Spleen (tissue), 11 donors: ENCODE measurements at regions not wholly inside any gene's neighbourhood (a gene's known extent, or its start where the extent isn't known, plus 50 kb on each side); places are given as distances from the start of the nearest gene placed in this dataset.

Source experiments
- DNase-seq: peaks from one replicate; pipeline ENCODE4 v3.0.0-alpha.2; 2020
- H3K27ac ChIP-seq, 8 donors: fragments of 200-600 bp; sonication (generic) in 7 of 8; 1 replicate in 4 of 8; 2 replicates in 4 of 8; pipeline versions ENCODE4 v1.5.0 to v1.8.0; 2016 to 2021; ENCODE audit warnings: inconsistent platforms in 4 of 8, mild to moderate bottlenecking in 4 of 8, moderate library complexity in 1 of 8
- H3K27me3 ChIP-seq, 7 donors: fragments of 200-600 bp; sonication (generic) in 6 of 7; replicated peaks in 1 of 7; 1 replicate in 4 of 7; 2 replicates in 3 of 7; pipeline versions ENCODE4 v1.5.0 to v1.8.0; 2016 to 2021; ENCODE audit warnings: inconsistent platforms in 3 of 7, mild to moderate bottlenecking in 1 of 7
- H3K36me3 ChIP-seq, 6 donors: fragments of 200-600 bp; sonication (generic) in 5 of 6; 1 replicate in 4 of 6; 2 replicates in 2 of 6; pipeline versions ENCODE4 v1.5.0 to v1.8.0; 2016 to 2021; ENCODE audit warnings: inconsistent platforms in 2 of 6
- H3K4me1 ChIP-seq, 6 donors: fragments of 200-600 bp; sonication (generic) in 5 of 6; 1 replicate in 3 of 6; 2 replicates in 3 of 6; pipeline versions ENCODE4 v1.5.0 to v1.8.0; 2016 to 2021; ENCODE audit warnings: inconsistent platforms in 3 of 6
- H3K4me3 ChIP-seq, 8 donors: fragments of 200-600 bp; sonication (generic) in 7 of 8; 1 replicate in 4 of 8; 2 replicates in 4 of 8; pipeline versions ENCODE4 v1.5.0 to v1.8.0; 2016 to 2021; ENCODE audit warnings: inconsistent platforms in 4 of 8, mild to moderate bottlenecking in 4 of 8, moderate library complexity in 2 of 8
- H3K9me3 ChIP-seq, 8 donors: fragments of 200-600 bp; sonication (generic) in 7 of 8; 1 replicate in 4 of 8; 2 replicates in 4 of 8; pipeline versions ENCODE4 v1.5.0 to v1.8.0; 2016 to 2021; ENCODE audit warnings: inconsistent platforms in 4 of 8
- POLR2A ChIP-seq, 3 donors: fragments of 450-650 bp; IDR thresholded peaks; one replicate each; pipeline ENCODE4 v1.5.1; 2017; ENCODE audit warnings: antibody characterized with exemption in 3 of 3, mild to moderate bottlenecking in 1 of 3
- POLR2AphosphoS5 ChIP-seq, 3 donors: sonication (generic); formaldehyde crosslinking; IDR thresholded peaks; one replicate each; pipeline ENCODE4 v1.5.1; 2017; ENCODE audit warnings: antibody characterized with exemption in 3 of 3
- WGBS, 5 donors: extraction: QIAGEN DNeasy Blood & Tissue Kit in 3 of 5; methylation state at CpG; one replicate each; pipeline versions ENCODE4 v1.1.5 to v1.1.7; 2013 to 2018; 5-methylcytosine and 5-hydroxymethylcytosine counted together
- intact Hi-C: fragments of 100-400 bp; cut with DNase I; formaldehyde crosslinking; loops from one replicate; pipeline ENCODE4 v1.15.0; 2023; ENCODE audit warnings: low total_unique reads
- TF ChIP-seq, protein P1 (sequence below), 11 experiments: fragments of 200-600 bp in 7 of 11; fragments of 450-650 bp in 4 of 11; sonication (generic) in 4 of 11; IDR thresholded peaks in 8 of 11; conservative IDR thresholded peaks in 3 of 11; 1 replicate in 7 of 11; 2 replicates in 4 of 11; pipeline versions ENCODE4 v1.4.0 to v1.8.0; 2016 to 2021; ENCODE audit warnings: antibody characterized with exemption in 11 of 11, inconsistent platforms in 4 of 11, mild to moderate bottlenecking in 1 of 11
- donor health status: healthy with polysubstance abuse.
- donor health status: DM: no; HTN: no; CAD: no; lungs with moderate emphysema.
- donor health status: DM: no; HTN: no; CAD: no.
- donor health status: Bipolar disorder and iron deficiency.
- donor health status: healthy.
- donor health status: DM: no; HTN: no; CAD: no.
- donor health status: DM: yes; HTN: yes; CAD: no.

DNA sequence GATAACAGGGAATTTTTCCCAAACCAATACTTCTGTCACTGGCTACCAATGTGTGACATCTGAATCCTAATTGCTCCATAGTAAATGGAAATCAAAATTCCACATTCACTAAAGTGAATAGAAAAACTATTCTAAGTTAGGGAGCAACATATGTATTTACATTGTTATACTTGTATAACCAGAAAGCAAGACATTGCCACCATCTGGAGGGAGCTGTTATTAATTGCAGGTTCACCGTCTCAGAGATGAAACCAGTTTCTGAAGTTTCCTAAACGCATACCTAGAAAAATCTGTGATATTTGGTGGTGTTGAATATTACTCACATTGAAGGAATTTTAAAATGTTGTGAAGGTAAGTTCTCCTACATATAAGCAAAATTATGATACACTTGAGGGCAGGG, 390.1 kb downstream of the NXPH1 start:
- no peaks in the 10 kb centered on the region for H3K36me3 ChIP-seq
- no peak for DNase-seq
- intact Hi-C loops = no loop called here
- no peaks in the 10 kb centered on the region for H3K27me3 ChIP-seq
- 79 to 93% (median 86%) methylated on average over 2 of the region's 2 CpGs for WGBS, 5 donors
- no peaks in the 10 kb centered on the region for H3K4me1 ChIP-seq
- H3K9me3 ChIP-seq = peaks cover 0 to 15% (median 0%) of the 10 kb centered on the region in 8 donors
- H3K4me3 ChIP-seq = no peak overlapping the region
- TF ChIP-seq, protein P1, sequence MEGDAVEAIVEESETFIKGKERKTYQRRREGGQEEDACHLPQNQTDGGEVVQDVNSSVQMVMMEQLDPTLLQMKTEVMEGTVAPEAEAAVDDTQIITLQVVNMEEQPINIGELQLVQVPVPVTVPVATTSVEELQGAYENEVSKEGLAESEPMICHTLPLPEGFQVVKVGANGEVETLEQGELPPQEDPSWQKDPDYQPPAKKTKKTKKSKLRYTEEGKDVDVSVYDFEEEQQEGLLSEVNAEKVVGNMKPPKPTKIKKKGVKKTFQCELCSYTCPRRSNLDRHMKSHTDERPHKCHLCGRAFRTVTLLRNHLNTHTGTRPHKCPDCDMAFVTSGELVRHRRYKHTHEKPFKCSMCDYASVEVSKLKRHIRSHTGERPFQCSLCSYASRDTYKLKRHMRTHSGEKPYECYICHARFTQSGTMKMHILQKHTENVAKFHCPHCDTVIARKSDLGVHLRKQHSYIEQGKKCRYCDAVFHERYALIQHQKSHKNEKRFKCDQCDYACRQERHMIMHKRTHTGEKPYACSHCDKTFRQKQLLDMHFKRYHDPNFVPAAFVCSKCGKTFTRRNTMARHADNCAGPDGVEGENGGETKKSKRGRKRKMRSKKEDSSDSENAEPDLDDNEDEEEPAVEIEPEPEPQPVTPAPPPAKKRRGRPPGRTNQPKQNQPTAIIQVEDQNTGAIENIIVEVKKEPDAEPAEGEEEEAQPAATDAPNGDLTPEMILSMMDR (IDR thresholded peaks at IDR 0.05 in 8 of 11, conservative IDR thresholded peaks at IDR 0.05 in 3 of 11) = no peak
- no peak for TF ChIP-seq POLR2A (IDR thresholded peaks at IDR 0.05)
- no peak for TF ChIP-seq POLR2AphosphoS5 (IDR thresholded peaks at IDR 0.05)
- H3K27ac ChIP-seq = no peak overlapping the region

DNA sequence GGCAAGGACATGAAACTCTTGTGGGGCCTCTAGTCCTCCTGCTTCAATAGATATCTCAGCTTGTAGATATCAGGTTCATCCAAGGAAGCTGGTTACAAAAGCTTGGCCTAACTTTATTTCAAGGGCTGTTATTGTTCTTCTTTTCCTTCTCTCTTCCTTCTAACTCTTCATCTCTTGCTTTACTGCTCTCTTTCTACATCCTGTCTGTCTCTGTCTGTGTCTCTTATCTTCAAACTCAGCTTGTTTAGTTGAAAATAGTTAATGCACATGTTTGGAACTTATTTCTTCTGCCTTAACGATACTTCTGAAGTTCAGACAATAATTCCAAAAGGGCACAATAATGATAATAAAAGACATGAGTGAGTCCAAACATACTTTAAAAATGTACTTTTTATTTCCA, 393.9 kb downstream of the NXPH1 start:
- peaks cover 0 to 13% (median 0%) of the 10 kb centered on the region in 8 donors for H3K9me3 ChIP-seq
- H3K27me3 ChIP-seq = no peaks in the 10 kb centered on the region
- no peaks in the 10 kb centered on the region for H3K36me3 ChIP-seq
- H3K4me3 ChIP-seq = no peak overlapping the region
- DNase-seq = no peak
- H3K27ac ChIP-seq = no peak overlapping the region
- TF ChIP-seq POLR2AphosphoS5 (IDR thresholded peaks at IDR 0.05) (no peak), POLR2A (IDR thresholded peaks at IDR 0.05) (no peak)
- TF ChIP-seq, protein P1 (IDR thresholded peaks at IDR 0.05 in 8 of 11, conservative IDR thresholded peaks at IDR 0.05 in 3 of 11) = no peak
- H3K4me1 ChIP-seq = no peaks in the 10 kb centered on the region
- intact Hi-C loops = no loop called here
- WGBS, 5 donors = 70 to 94% (median 91%) methylated on average over 1 of the region's 1 CpG

DNA sequence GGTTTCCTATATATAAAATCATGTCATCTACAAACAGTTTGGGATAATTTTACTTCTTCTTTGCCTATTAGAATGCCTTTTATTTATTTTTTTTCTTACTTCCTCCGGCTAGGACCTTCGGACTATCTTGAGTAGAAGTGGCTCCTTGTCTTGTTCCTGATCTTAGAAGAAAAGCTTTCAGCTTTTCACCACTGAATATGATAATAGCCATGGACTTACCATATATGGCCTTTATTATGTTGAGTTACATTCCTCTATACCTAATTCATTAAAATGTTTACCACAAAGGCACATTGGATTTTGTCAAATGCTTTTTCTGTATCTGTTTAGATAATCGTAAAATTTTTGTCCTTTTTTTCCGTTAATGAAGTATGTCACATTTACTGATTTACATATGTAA, 395.7 kb downstream of the NXPH1 start:
- Histone ChIP-seq H3K36me3 (no peaks in the 10 kb centered on the region), H3K4me1 (no peaks in the 10 kb centered on the region), H3K9me3 (peaks cover 0 to 5% (median 0%) of the 10 kb centered on the region in 8 donors), H3K27me3 (no peaks in the 10 kb centered on the region), H3K4me3 (no peak overlapping the region), H3K27ac (no peak overlapping the region)
- intact Hi-C loops = no loop called here
- TF ChIP-seq, protein P1 (IDR thresholded peaks at IDR 0.05 in 8 of 11, conservative IDR thresholded peaks at IDR 0.05 in 3 of 11) = no peak
- no peak for TF ChIP-seq POLR2A (IDR thresholded peaks at IDR 0.05)
- no peak for TF ChIP-seq POLR2AphosphoS5 (IDR thresholded peaks at IDR 0.05)
- WGBS, 5 donors = 79 to 96% (median 87%) methylated on average over 4 of the region's 4 CpGs
- DNase-seq = no peak

DNA sequence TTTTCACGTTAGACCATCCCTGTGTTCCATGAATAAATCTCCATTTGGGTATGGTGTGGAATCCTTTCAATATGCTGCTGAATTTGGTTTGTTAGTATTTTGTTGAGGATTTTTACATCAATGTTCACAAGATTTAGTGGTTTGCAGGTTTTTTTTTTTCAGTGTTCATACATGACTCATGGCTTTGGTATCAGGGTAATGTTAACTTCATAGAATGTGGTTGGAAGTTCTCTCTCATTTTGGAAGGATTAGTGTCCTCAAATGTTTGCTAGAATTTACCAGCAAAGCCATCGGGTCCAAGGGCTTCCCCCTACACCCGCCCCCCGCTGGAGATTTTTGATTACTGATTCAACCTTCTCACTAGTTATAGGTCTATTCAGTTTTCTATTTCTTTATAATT, 398.0 kb downstream of the NXPH1 start:
- H3K36me3 ChIP-seq = no peaks in the 10 kb centered on the region
- no peak for DNase-seq
- WGBS, 5 donors = 73 to 89% (median 88%) methylated on average over 4 of the region's 4 CpGs
- peaks cover 0 to 5% (median 0%) of the 10 kb centered on the region in 8 donors for H3K9me3 ChIP-seq
- no peaks in the 10 kb centered on the region for H3K4me1 ChIP-seq
- H3K27me3 ChIP-seq = no peaks in the 10 kb centered on the region
- H3K27ac ChIP-seq = no peak overlapping the region
- TF ChIP-seq POLR2A (IDR thresholded peaks at IDR 0.05) (no peak), POLR2AphosphoS5 (IDR thresholded peaks at IDR 0.05) (no peak)
- TF ChIP-seq, protein P1 (IDR thresholded peaks at IDR 0.05 in 8 of 11, conservative IDR thresholded peaks at IDR 0.05 in 3 of 11) = no peak
- H3K4me3 ChIP-seq = no peak overlapping the region
- intact Hi-C loops = no loop called here
